ENCODE measurements at regions not wholly inside any gene's neighbourhood (a gene's known extent, or its start where the extent isn't known, plus 50 kb on each side); places are given as distances from the start of the nearest gene placed in this dataset.
A peak's percentile ranks its signal among the peaks of the same experiment; 100 is the strongest.
"Not testable (repeated sequence)": the region's sequence is repeated elsewhere in the genome, so short reads cannot be mapped to it uniquely, and the experiment has no call there.

DNA sequence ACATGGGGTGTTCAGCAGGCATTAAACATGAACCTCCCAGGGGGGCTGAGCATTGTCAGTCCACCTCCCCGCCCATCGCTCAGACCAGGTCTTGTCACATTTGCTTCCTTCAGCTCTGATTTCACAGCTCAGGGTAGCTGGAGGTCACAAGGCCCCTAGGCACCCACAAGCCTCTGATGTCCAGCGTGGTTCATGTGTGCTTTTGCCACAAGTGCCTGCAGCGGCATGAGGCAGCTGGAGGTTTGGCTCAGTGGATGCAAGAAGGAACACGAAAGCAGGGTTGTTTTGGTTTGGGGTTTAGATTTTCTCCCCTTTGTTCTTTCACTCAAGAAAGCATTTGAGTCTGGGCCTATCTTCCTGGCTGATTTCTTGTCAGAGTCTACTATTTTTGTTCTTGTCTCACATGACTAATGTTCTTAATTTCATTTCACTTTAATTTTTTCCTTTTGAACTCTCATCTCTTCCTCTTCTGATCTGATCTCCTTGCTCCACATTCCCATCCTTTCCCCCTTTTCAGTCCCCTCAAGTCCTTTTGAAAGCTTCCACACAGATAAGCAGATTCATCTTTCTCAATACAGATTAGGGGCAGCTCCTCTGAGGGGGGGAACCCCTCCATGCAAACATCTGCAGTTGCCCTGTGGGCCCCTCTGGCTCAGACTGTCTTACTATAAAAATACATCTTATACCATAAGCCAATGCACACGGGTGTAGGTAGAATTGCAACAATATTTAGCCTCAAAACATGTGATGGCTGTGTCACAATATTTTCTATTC is 68.1 kb upstream of the CEP85L start:
- DNase-seq (ENCODE audit: low read depth), result no peak

DNA sequence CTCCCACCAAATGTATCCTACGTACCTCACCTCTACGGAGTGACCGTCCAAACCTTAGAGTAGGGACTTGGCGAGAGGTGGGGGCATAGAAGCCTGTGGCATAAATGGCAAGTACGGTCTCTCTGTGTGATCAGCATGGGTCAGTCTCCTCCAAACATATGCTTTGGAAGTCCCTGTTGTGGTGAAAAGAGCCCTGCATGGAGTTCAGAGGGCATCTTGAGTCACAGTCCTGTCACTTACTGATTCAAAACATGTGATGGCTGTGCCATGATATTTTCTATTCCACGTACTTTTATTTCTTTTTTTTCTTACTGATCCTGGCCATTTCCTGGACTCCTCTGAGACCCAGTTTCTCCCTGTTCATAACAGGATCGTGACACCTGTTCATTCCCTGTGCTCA is 67.5 kb upstream of the CEP85L start:
- DNase-seq (ENCODE audit: low read depth), result no peak

GRCh38 chr6:118718297-118718696 is 66.9 kb upstream of the CEP85L start:
- DNase-seq (ENCODE audit: low read depth), result no peak

DNA sequence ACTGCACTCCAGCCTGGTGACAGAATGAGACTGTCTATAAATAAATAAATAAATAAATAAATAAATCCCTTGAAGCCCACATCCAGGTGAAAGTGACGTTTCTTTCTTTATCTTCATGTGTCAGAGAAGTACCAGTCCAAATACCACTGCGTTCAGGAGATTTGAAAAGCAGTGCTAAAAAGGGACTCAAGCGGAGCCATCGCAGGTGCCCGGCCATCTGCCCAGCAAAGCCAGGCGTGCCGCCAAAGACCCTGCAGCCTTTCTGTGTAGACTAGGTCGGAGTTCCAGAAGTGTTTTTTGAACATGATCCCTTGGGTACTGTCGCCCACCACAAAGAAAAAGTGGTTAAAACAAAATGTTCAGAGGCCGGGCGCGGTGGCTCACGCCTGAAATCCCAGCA is 65.7 kb upstream of the CEP85L start:
- no peak for DNase-seq (ENCODE audit: low read depth)

DNA sequence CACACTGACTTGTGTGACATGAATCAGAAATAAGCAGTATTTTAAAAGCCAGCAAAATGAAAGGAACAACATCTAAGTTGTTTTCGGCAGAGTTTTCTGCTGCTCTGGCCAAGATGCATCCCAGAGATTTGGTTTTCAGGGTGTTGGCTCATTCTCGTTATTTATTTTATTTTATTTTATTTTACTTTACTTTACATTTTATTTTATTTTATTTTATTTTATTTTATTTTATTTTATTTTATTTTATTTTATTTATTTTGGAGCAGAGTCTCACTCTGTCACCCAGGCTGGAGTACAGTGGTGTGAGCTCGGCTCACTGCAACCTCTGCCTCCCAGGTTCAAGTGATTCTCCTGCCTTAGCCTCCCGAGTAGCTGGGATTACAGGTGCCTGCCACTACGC is 64.5 kb upstream of the CEP85L start:
- DNase-seq (ENCODE audit: low read depth), result not testable (repeated sequence)

GRCh38 chr6:118715376-118715775 is 64.0 kb upstream of the CEP85L start:
- no peak for DNase-seq (ENCODE audit: low read depth)

GRCh38 chr6:118714756-118715155 is 63.4 kb upstream of the CEP85L start:
- DNase-seq (ENCODE audit: low read depth), result no peak

GRCh38 chr6:118712969-118713368 is 61.6 kb upstream of the CEP85L start:
- no peak for DNase-seq (ENCODE audit: low read depth)

GRCh38 chr6:118710616-118711015 is 59.2 kb upstream of the CEP85L start:
- no peak for DNase-seq (ENCODE audit: low read depth)

- DNase-seq (ENCODE audit: low read depth), result peak; percentile 50
Measured at GRCh38 chr6:118709859-118710350, 58.5 kb upstream of the CEP85L start.

DNA sequence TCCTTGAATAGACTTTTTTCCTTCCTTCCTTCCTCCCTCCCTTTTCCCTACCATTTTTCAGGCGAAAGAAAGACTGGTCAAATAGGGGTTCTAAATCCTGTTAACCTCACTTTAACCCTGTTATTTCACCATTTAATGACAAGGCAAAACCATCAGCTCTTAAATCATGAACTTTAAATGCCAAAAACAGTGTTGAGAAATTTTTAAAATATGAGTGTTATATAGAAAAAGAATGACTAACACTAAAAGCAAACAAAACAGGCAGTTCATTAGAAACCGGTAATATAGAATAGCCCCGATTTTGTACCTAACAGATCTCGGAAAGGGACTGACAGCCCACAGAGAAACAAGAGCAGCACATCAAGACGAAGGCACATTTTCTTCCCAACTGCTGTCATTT is 57.4 kb upstream of the CEP85L start:
- DNase-seq (ENCODE audit: low read depth), result no peak

GRCh38 chr6:118708055-118708454 is 56.7 kb upstream of the CEP85L start:
- no peak for DNase-seq (ENCODE audit: low read depth)

GRCh38 chr6:118706702-118707101 is 55.3 kb upstream of the CEP85L start:
- no peak for DNase-seq (ENCODE audit: low read depth)

DNA sequence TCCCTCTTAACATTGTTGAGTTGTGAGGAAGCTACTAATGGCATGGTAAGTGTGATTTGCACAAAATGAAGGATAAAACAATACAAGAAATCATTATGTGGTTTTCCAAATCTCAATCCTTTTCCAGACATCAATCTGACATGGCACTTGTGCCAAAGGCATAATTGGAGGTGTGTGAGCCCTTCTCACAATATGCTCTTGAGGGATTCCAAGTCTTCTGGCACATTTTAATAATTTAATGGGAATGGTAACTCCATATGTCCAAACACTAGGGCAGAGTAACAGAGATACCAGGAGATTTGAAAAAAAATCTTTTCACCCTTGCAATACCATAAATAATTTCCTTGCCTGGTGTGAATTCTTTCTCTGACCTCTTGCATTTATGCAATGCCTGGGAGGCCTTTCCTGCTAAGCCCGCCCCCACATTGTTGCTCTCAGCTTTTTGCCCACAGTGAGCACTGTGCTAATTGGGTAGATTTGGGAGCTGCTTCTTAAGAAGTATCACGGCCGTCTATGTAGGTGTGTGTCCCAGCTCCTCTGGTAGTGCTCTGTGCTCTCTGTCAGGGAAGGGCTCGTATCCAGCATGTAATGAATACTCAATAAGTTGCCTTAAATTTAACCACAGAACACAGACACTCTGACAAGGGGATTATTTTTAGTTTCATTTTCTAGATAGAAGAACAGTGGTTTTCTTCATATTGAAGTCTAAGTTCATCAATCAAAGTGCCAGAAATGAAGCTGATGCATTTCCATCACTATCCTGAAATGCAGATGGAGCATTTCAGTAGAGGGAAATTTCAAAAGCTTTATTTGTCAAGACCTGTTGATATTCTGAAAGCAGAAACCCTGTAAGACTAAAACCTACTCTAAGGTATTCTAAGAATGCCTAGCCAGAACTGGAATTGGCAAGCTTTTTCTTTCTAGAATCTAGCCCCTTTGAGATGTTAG is 54.4 kb upstream of the CEP85L start:
- DNase-seq (ENCODE audit: low read depth), result no peak

GRCh38 chr6:118704915-118705314 is 53.5 kb upstream of the CEP85L start:
- DNase-seq (ENCODE audit: low read depth), result no peak

- DNase-seq (ENCODE audit: low read depth), result not testable (repeated sequence)
Measured at GRCh38 chr6:118701260-118701659, 49.9 kb upstream of the CEP85L start.

Measured in stimulated activated CD8-positive, alpha-beta memory T cell treated with anti-CD3 and anti-CD28 coated beads, Interleukin-12 subunit alpha, Interleukin-12 subunit beta, amount 100 ng/mL, for 1 hour (primary cell).